Ascending aorta (tissue), 2 donors: ENCODE measurements at regions not wholly inside any gene's neighbourhood (a gene's known extent, or its start where the extent isn't known, plus 50 kb on each side); places are given as distances from the start of the nearest gene placed in this dataset.
"Not testable (repeated sequence)": the region's sequence is repeated elsewhere in the genome, so short reads cannot be mapped to it uniquely, and the experiment has no call there.

ENCODE experiments used
- DNase-seq, 2 donors: peaks; one replicate each; pipeline ENCODE4 v3.0.0-alpha.2; 2019; ENCODE audit warnings: low spot score in 2 of 2
- H3K27ac ChIP-seq, 2 donors: fragments of 200-600 bp; sonication (generic); one replicate each; pipeline ENCODE4 v1.5.1; 2016 to 2017; ENCODE audit warnings: mild to moderate bottlenecking in 1 of 2
- H3K27me3 ChIP-seq: fragments of 200-600 bp; sonication (generic); one replicate; pipeline ENCODE4 v1.5.1; 2017
- H3K36me3 ChIP-seq, 2 donors: fragments of 200-600 bp; sonication (generic); one replicate each; pipeline ENCODE4 v1.5.1; 2016
- H3K4me1 ChIP-seq, 2 donors: fragments of 200-600 bp; sonication (generic); one replicate each; pipeline ENCODE4 v1.5.1; 2016 to 2017; ENCODE audit warnings: mild to moderate bottlenecking in 1 of 2
- H3K4me3 ChIP-seq, 2 donors: fragments of 200-600 bp; sonication (generic); one replicate each; pipeline ENCODE4 v1.5.1; 2016 to 2017; ENCODE audit warnings: mild to moderate bottlenecking in 1 of 2
- H3K9me3 ChIP-seq, 2 donors: fragments of 200-600 bp; sonication (generic); one replicate each; pipeline ENCODE4 v1.5.1; 2016
- intact Hi-C: fragments of 100-400 bp; cut with DNase I; formaldehyde crosslinking; loops from one replicate; pipeline ENCODE4 v1.15.1; 2023
- TF ChIP-seq, protein P1 (sequence below), 3 experiments: fragments of 200-600 bp in 2 of 3; fragments of 450-650 bp in 1 of 3; sonication (generic) in 2 of 3; IDR thresholded peaks; one replicate each; pipeline ENCODE4 v1.5.1; 2016 to 2019; ENCODE audit warnings: antibody characterized with exemption in 3 of 3, mild to moderate bottlenecking in 1 of 3, moderate library complexity in 1 of 3

- H3K27ac ChIP-seq, result no peak overlapping the region
- no peaks in the 10 kb centered on the region for H3K4me1 ChIP-seq
- H3K27me3 ChIP-seq, result no peaks in the 10 kb centered on the region
- no peaks in the 10 kb centered on the region for H3K36me3 ChIP-seq
- intact Hi-C loops, result no loop called here
- no peaks in the 10 kb centered on the region for H3K9me3 ChIP-seq
- no peak for DNase-seq
- TF ChIP-seq, protein P1, sequence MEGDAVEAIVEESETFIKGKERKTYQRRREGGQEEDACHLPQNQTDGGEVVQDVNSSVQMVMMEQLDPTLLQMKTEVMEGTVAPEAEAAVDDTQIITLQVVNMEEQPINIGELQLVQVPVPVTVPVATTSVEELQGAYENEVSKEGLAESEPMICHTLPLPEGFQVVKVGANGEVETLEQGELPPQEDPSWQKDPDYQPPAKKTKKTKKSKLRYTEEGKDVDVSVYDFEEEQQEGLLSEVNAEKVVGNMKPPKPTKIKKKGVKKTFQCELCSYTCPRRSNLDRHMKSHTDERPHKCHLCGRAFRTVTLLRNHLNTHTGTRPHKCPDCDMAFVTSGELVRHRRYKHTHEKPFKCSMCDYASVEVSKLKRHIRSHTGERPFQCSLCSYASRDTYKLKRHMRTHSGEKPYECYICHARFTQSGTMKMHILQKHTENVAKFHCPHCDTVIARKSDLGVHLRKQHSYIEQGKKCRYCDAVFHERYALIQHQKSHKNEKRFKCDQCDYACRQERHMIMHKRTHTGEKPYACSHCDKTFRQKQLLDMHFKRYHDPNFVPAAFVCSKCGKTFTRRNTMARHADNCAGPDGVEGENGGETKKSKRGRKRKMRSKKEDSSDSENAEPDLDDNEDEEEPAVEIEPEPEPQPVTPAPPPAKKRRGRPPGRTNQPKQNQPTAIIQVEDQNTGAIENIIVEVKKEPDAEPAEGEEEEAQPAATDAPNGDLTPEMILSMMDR (IDR thresholded peaks at IDR 0.05), result no peak
- H3K4me3 ChIP-seq, result no peak overlapping the region
Observed at GRCh38 chr18:29841631-29842030, 1200.9 kb downstream of the DSC3 start.

DNA sequence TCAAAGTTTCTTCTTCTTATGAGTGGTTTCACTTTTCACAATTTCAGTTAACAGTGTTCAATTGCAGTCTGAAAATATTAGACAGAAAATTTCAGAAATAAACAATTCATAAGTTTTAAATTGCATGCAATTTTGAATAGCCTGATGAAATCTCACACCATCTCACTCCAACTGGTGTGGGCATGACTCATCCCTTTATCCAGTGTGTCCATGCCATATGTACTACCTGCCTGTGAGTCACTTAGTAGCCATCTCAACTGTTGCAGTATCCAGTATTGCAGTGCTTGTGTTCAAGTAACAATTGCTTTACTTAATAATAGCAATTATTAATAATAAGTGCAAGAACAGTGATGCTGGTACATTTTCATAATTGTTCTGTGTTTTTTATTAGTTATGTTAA lies 1202.5 kb downstream of the DSC3 start:
- no peaks in the 10 kb centered on the region for H3K9me3 ChIP-seq
- H3K36me3 ChIP-seq, result no peaks in the 10 kb centered on the region
- no peaks in the 10 kb centered on the region for H3K27me3 ChIP-seq
- H3K27ac ChIP-seq, result no peak overlapping the region
- no peak overlapping the region for H3K4me3 ChIP-seq
- intact Hi-C loops, result no loop called here
- TF ChIP-seq, protein P1 (IDR thresholded peaks at IDR 0.05), result no peak
- DNase-seq, result no peak
- H3K4me1 ChIP-seq, result no peaks in the 10 kb centered on the region

GRCh38 chr18:29838961-29839360 lies 1203.6 kb downstream of the DSC3 start:
- H3K4me3 ChIP-seq, H3K36me3 ChIP-seq, intact Hi-C loops, H3K4me1 ChIP-seq, H3K27ac ChIP-seq, H3K9me3 ChIP-seq, H3K27me3 ChIP-seq, DNase-seq: not testable (repeated sequence)

- TF ChIP-seq, protein P1 (IDR thresholded peaks at IDR 0.05), result no peak
- H3K27me3 ChIP-seq, result no peaks in the 10 kb centered on the region
Observed at GRCh38 chr18:29838556-29838955, 1204.0 kb downstream of the DSC3 start.

GRCh38 chr18:29823671-29824070 lies 1218.9 kb downstream of the DSC3 start:
- H3K4me1 ChIP-seq, result no peaks in the 10 kb centered on the region
- H3K27me3 ChIP-seq, result no peaks in the 10 kb centered on the region
- H3K9me3 ChIP-seq, result no peaks in the 10 kb centered on the region
- TF ChIP-seq, protein P1 (IDR thresholded peaks at IDR 0.05), result no peak
- H3K27ac ChIP-seq, result no peak overlapping the region
- intact Hi-C loops, result no loop called here
- no peaks in the 10 kb centered on the region for H3K36me3 ChIP-seq
- H3K4me3 ChIP-seq, result no peak overlapping the region
- no peak for DNase-seq

More at GRCh38 chr18:29838556-29838955, 1204.0 kb downstream of the DSC3 start:
- Histone ChIP-seq H3K9me3 (no peaks in the 10 kb centered on the region), H3K4me3 (no peak overlapping the region), H3K36me3 (no peaks in the 10 kb centered on the region), H3K4me1 (no peaks in the 10 kb centered on the region), H3K27ac (no peak overlapping the region)
- no peak for DNase-seq
- intact Hi-C loops, result no loop called here

- Histone ChIP-seq H3K27me3 (no peaks in the 10 kb centered on the region), H3K9me3 (no peaks in the 10 kb centered on the region), H3K4me1 (no peaks in the 10 kb centered on the region), H3K4me3 (no peak overlapping the region), H3K27ac (no peak overlapping the region), H3K36me3 (no peaks in the 10 kb centered on the region)
- intact Hi-C loops, result no loop called here
- no peak for DNase-seq
- TF ChIP-seq, protein P1 (IDR thresholded peaks at IDR 0.05), result no peak
Observed at GRCh38 chr18:29821544-29821943, 1221.0 kb downstream of the DSC3 start.
